C4-2B (cell line): ENCODE measurements at regions not wholly inside any gene's neighbourhood (a gene's known extent, or its start where the extent isn't known, plus 50 kb on each side); places are given as distances from the start of the nearest gene placed in this dataset.

Source experiments
- CTCF ChIP-seq: fragments of 450-650 bp; conservative IDR thresholded peaks from 2 replicates; pipeline ENCODE4 v1.5.1; 2017; ENCODE audit warnings: mild to moderate bottlenecking
- ZFX ChIP-seq: fragments of 450-650 bp; IDR thresholded peaks from 2 replicates; pipeline ENCODE4 v1.6.1; 2017

- TF ChIP-seq CTCF (no peak), ZFX (no peak)
Measured at GRCh38 chr1:209316929-209317328, 266.6 kb upstream of the CAMK1G start.
